ENCODE measurements at regions not wholly inside any gene's neighbourhood (a gene's known extent, or its start where the extent isn't known, plus 50 kb on each side); places are given as distances from the start of the nearest gene placed in this dataset.

DNA sequence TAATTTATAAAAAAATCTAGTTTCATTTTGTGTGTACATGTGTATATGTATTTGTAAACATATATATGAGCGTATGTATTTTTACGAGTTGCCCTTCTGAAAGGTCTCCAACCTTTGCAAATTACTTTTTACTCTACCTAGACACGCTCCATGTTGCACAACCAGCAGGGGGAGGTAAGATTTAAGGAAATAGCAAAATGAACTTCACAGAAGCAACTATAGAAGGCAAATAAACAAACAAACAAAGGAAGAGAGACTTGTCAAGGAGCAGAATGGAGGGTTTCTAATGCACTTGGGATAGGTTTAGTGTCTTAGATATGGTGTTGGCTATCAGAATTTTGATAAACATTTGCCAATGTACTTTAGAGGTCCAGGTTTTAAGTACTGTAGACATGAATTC, 820.5 kb upstream of the POU3F3 start:
- Histone ChIP-seq H3K9me3 (no peaks in the 10 kb centered on the region), H3K4me3 (no peak overlapping the region), H3K36me3 (no peaks in the 10 kb centered on the region), H3K4me1 (no peaks in the 10 kb centered on the region), H3K27me3 (no peaks in the 10 kb centered on the region), H3K27ac (no peak overlapping the region)
- TF ChIP-seq POLR2AphosphoS5 (IDR thresholded peaks at IDR 0.05) = no peak
- TF ChIP-seq POLR2A (IDR thresholded peaks at IDR 0.05) = no peak
- peak in 1 of 3 donors; percentile 53 for TF ChIP-seq CTCF (IDR thresholded peaks at IDR 0.05)
- intact Hi-C loops (cut with DNase I; ENCODE audit: low total_unique reads) = no loop called here
- DNase-seq (ENCODE audit: low spot score in 2 of 2) = no peak

DNA sequence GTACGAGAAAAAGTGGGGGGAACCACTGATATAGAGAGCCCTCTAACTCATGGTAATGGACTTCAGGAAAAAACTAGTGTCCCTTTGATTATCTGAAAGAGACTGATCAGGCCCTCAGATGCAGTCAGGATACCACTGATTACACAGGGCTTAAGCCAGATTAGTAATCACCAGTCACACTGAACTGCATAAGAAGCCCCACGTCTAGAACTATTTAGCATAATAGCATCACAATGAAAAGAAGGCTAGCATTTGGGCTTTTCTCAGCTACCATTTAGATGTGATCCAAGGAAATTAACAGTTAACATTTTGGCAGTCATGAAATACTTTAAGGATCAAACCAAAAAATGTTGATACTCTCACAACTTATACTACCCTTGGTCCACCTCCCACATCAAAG, 813.1 kb upstream of the POU3F3 start:
- no peak for TF ChIP-seq POLR2A (IDR thresholded peaks at IDR 0.05)
- no peak for TF ChIP-seq CTCF (IDR thresholded peaks at IDR 0.05)
- no peak for TF ChIP-seq POLR2AphosphoS5 (IDR thresholded peaks at IDR 0.05)
- intact Hi-C loops (cut with DNase I; ENCODE audit: low total_unique reads) = no loop called here

DNA sequence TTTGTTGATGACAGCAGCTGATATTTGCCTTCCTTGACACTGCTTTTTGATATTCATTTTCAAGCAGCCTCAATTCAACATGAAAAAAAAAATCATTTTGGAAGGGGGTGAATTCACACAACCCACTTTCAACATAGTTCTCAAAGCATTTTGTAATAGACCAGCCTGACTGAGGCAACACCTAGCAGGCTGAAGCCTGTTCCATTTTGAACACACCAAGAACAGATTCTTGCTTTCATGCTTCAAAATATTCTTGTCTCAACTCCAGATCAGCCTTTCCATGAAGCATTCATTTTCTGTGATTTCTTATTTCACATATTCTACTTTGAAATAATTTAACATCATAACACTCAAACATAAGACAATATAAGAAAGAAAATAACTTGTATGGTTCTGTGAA, 812.6 kb upstream of the POU3F3 start:
- no peaks in the 10 kb centered on the region for H3K4me1 ChIP-seq
- H3K27me3 ChIP-seq = no peaks in the 10 kb centered on the region
- no peaks in the 10 kb centered on the region for H3K9me3 ChIP-seq
- TF ChIP-seq POLR2AphosphoS5 (IDR thresholded peaks at IDR 0.05) = no peak
- no peak for TF ChIP-seq POLR2A (IDR thresholded peaks at IDR 0.05)
- no peak for TF ChIP-seq CTCF (IDR thresholded peaks at IDR 0.05)
- H3K4me3 ChIP-seq = no peak overlapping the region
- intact Hi-C loops (cut with DNase I; ENCODE audit: low total_unique reads) = no loop called here
- no peaks in the 10 kb centered on the region for H3K36me3 ChIP-seq
- no peak for DNase-seq (ENCODE audit: low spot score in 2 of 2)
- no peak overlapping the region for H3K27ac ChIP-seq

More for the DNA sequence above, 813.1 kb upstream of the POU3F3 start:
- Histone ChIP-seq H3K4me3 (no peak overlapping the region), H3K27ac (no peak overlapping the region), H3K27me3 (no peaks in the 10 kb centered on the region), H3K36me3 (no peaks in the 10 kb centered on the region), H3K4me1 (no peaks in the 10 kb centered on the region), H3K9me3 (no peaks in the 10 kb centered on the region)
- DNase-seq (ENCODE audit: low spot score in 2 of 2) = no peak

DNA sequence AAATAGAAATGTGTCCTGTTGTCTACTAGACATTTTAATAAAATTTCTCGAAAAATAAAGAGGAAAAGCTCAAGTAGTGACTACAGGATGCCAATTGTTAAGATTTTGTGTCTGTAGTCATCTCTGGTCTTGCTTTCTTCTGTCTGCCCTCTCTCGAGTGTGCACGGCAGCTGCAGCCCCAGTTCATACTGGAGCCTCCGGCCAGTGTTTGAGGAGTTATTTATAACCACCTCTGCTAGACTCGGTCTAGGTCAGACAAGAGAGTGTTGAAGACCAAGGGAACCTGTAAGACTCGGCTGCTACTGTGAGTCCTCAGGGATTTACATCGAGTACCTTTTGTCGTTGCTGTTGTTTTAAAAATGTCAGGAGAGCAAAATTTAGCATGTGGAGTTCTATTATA, 810.1 kb upstream of the POU3F3 start:
- H3K27ac ChIP-seq = no peak overlapping the region
- no peaks in the 10 kb centered on the region for H3K4me1 ChIP-seq
- DNase-seq (ENCODE audit: low spot score in 2 of 2) = no peak
- H3K9me3 ChIP-seq = no peaks in the 10 kb centered on the region
- no peaks in the 10 kb centered on the region for H3K27me3 ChIP-seq
- TF ChIP-seq CTCF (IDR thresholded peaks at IDR 0.05) (no peak), POLR2AphosphoS5 (IDR thresholded peaks at IDR 0.05) (no peak), POLR2A (IDR thresholded peaks at IDR 0.05) (no peak)
- intact Hi-C loops (cut with DNase I; ENCODE audit: low total_unique reads) = no loop called here
- no peaks in the 10 kb centered on the region for H3K36me3 ChIP-seq
- H3K4me3 ChIP-seq = no peak overlapping the region

- Histone ChIP-seq H3K27me3 (no peaks in the 10 kb centered on the region), H3K4me3 (no peak overlapping the region), H3K9me3 (no peaks in the 10 kb centered on the region), H3K36me3 (no peaks in the 10 kb centered on the region), H3K4me1 (no peaks in the 10 kb centered on the region), H3K27ac (no peak overlapping the region)
- DNase-seq (ENCODE audit: low spot score in 2 of 2) = no peak
- TF ChIP-seq POLR2A (IDR thresholded peaks at IDR 0.05) (no peak), POLR2AphosphoS5 (IDR thresholded peaks at IDR 0.05) (no peak), CTCF (IDR thresholded peaks at IDR 0.05) (no peak)
- intact Hi-C loops (cut with DNase I; ENCODE audit: low total_unique reads) = no loop called here
These were observed 808.8 kb upstream of the POU3F3 start for GRCh38 chr2:104045071-104045470.
